A549 (cell line): ENCODE measurements at regions not wholly inside any gene's neighbourhood (a gene's known extent, or its start where the extent isn't known, plus 50 kb on each side); places are given as distances from the start of the nearest gene placed in this dataset.

Source experiments
- CTCF ChIP-seq: fragments of >200 bp; sonication (Bioruptor Twin); formaldehyde crosslinking; IDR thresholded peaks from 3 replicates; pipeline ENCODE4 v1.5.1; 2016
- HOXA7 ChIP-seq: fragments of 250-450 bp; sonication (Bioruptor Pico); IDR thresholded peaks from 2 replicates; pipeline ENCODE4 v1.5.0; 2020; ENCODE audit warnings: mild to moderate bottlenecking, moderate library complexity
- MAX ChIP-seq: IDR thresholded peaks from 2 replicates; pipeline ENCODE4 v1.6.1; 2012
- RNF2 ChIP-seq: fragments of 200-600 bp; sonication (generic); IDR thresholded peaks from 2 replicates; pipeline ENCODE4 v1.6.1; 2016; ENCODE audit warnings: low read depth, mild to moderate bottlenecking, antibody characterized with exemption, moderate library complexity, borderline replicate concordance
- SREBF2 ChIP-seq: fragments of 450-650 bp; IDR thresholded peaks from 2 replicates; pipeline ENCODE4 v1.6.1; 2014; ENCODE audit warnings: mild to moderate bottlenecking, moderate library complexity
- TF ChIP-seq, protein P1 (sequence below): fragments of 450-650 bp; IDR thresholded peaks from 2 replicates; pipeline ENCODE4 v1.6.1; 2014; ENCODE audit warnings: antibody characterized with exemption

GRCh38 chr10:2734603-2735002 is 332.7 kb upstream of the PFKP start:
- TF ChIP-seq CTCF (no peak), HOXA7 (CRISPR knock-in tag) (no peak), RNF2 (no peak), MAX (no peak), SREBF2 (no peak)
- TF ChIP-seq, protein P1, sequence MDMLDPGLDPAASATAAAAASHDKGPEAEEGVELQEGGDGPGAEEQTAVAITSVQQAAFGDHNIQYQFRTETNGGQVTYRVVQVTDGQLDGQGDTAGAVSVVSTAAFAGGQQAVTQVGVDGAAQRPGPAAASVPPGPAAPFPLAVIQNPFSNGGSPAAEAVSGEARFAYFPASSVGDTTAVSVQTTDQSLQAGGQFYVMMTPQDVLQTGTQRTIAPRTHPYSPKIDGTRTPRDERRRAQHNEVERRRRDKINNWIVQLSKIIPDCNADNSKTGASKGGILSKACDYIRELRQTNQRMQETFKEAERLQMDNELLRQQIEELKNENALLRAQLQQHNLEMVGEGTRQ = no peak
